Tibial artery (tissue), 4 donors: ENCODE measurements at regions not wholly inside any gene's neighbourhood (a gene's known extent, or its start where the extent isn't known, plus 50 kb on each side); places are given as distances from the start of the nearest gene placed in this dataset.
A peak's percentile ranks its signal among the peaks of the same experiment; 100 is the strongest.

Source experiments
- DNase-seq, 2 donors: peaks; one replicate each; pipeline ENCODE4 v3.0.0-alpha.2; 2019
- H3K27ac ChIP-seq, 2 donors: fragments of 200-600 bp; sonication (generic) in 1 of 2; 1 replicate in 1 of 2; 2 replicates in 1 of 2; pipeline ENCODE4 v1.5.1; 2018 to 2019; ENCODE audit warnings: mild to moderate bottlenecking in 1 of 2
- H3K27me3 ChIP-seq, 2 donors: fragments of 200-600 bp; sonication (generic) in 1 of 2; one replicate each; pipeline versions ENCODE4 v1.5.1 to v1.6.0; 2016 to 2019
- H3K36me3 ChIP-seq, 3 donors: fragments of 200-600 bp; sonication (generic) in 2 of 3; one replicate each; pipeline ENCODE4 v1.5.1; 2016 to 2019; ENCODE audit warnings: mild to moderate bottlenecking in 2 of 3
- H3K4me1 ChIP-seq, 4 donors: fragments of 200-600 bp; sonication (generic) in 2 of 4; 1 replicate in 3 of 4; 2 replicates in 1 of 4; pipeline ENCODE4 v1.5.1; 2016 to 2019
- H3K4me3 ChIP-seq, 2 donors: fragments of 200-600 bp; sonication (generic) in 1 of 2; 1 replicate in 1 of 2; 2 replicates in 1 of 2; pipeline ENCODE4 v1.5.1; 2018 to 2019; ENCODE audit warnings: mild to moderate bottlenecking in 2 of 2
- H3K9me3 ChIP-seq, 3 donors: fragments of 200-600 bp; sonication (generic) in 1 of 3; one replicate each; pipeline ENCODE4 v1.5.1; 2016 to 2019
- intact Hi-C: fragments of 100-400 bp; cut with DNase I; formaldehyde crosslinking; loops from one replicate; pipeline ENCODE4 v1.15.0; 2023; ENCODE audit warnings: low total_unique reads
- TF ChIP-seq, protein P1 (sequence below), 2 experiments: fragments of 200-600 bp in 1 of 2; fragments of 450-650 bp in 1 of 2; IDR thresholded peaks; one replicate each; pipeline ENCODE4 v1.5.1; 2017 to 2019; ENCODE audit warnings: antibody characterized with exemption in 2 of 2, mild to moderate bottlenecking in 1 of 2, moderate library complexity in 1 of 2

- DNase-seq, result no peak
- Histone ChIP-seq H3K36me3 (peaks cover 0 to 4% (median 0%) of the 10 kb centered on the region in 3 donors), H3K4me1 (no peaks in the 10 kb centered on the region), H3K27ac (no peak overlapping the region), H3K9me3 (peaks cover 0 to 32% (median 18%) of the 10 kb centered on the region in 3 donors), H3K27me3 (no peaks in the 10 kb centered on the region), H3K4me3 (no peak overlapping the region)
- intact Hi-C loops, result no loop called here
- TF ChIP-seq, protein P1, sequence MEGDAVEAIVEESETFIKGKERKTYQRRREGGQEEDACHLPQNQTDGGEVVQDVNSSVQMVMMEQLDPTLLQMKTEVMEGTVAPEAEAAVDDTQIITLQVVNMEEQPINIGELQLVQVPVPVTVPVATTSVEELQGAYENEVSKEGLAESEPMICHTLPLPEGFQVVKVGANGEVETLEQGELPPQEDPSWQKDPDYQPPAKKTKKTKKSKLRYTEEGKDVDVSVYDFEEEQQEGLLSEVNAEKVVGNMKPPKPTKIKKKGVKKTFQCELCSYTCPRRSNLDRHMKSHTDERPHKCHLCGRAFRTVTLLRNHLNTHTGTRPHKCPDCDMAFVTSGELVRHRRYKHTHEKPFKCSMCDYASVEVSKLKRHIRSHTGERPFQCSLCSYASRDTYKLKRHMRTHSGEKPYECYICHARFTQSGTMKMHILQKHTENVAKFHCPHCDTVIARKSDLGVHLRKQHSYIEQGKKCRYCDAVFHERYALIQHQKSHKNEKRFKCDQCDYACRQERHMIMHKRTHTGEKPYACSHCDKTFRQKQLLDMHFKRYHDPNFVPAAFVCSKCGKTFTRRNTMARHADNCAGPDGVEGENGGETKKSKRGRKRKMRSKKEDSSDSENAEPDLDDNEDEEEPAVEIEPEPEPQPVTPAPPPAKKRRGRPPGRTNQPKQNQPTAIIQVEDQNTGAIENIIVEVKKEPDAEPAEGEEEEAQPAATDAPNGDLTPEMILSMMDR (IDR thresholded peaks at IDR 0.05), result no peak
These were observed 197.6 kb upstream of the ARID1B start for GRCh38 chr6:156579564-156579963.

DNA sequence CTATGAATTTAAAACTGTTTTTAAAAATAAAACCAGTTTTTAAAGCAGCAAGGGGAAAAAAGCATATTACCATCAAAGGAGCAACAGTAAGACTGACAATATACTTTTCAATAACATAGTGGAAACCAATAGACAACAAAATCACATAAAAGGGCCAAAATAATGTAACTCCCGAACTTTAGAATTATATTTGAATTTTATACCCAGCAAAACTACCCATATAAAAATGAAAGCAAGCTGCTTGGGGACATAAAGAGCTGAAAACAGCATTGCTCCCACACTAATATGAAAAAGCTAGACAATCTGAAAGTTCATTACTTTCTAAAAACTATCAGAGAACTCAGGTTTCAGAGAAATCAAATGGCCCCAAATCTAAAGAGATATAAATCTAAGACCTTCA is 199.4 kb upstream of the ARID1B start:
- H3K27me3 ChIP-seq, result no peaks in the 10 kb centered on the region
- H3K4me1 ChIP-seq, result no peaks in the 10 kb centered on the region
- TF ChIP-seq, protein P1 (IDR thresholded peaks at IDR 0.05), result no peak
- no peak overlapping the region for H3K4me3 ChIP-seq
- peaks cover 0 to 32% (median 18%) of the 10 kb centered on the region in 3 donors for H3K9me3 ChIP-seq
- H3K36me3 ChIP-seq, result peaks cover 0 to 4% (median 0%) of the 10 kb centered on the region in 3 donors
- H3K27ac ChIP-seq, result no peak overlapping the region
- intact Hi-C loops, result no loop called here
- DNase-seq, result no peak

GRCh38 chr6:156575361-156575760 is 201.8 kb upstream of the ARID1B start:
- intact Hi-C loops, result no loop called here
- Histone ChIP-seq H3K4me3 (no peak overlapping the region), H3K9me3 (peaks cover 0 to 32% (median 18%) of the 10 kb centered on the region in 3 donors), H3K27ac (no peak overlapping the region), H3K27me3 (no peaks in the 10 kb centered on the region), H3K36me3 (peaks cover 0 to 4% (median 0%) of the 10 kb centered on the region in 3 donors), H3K4me1 (no peaks in the 10 kb centered on the region)
- DNase-seq, result no peak
- TF ChIP-seq, protein P1 (IDR thresholded peaks at IDR 0.05), result no peak

GRCh38 chr6:156564807-156565149 is 212.4 kb upstream of the ARID1B start:
- intact Hi-C loops, result loop anchor here (2.0 to 10.0 kb wide), 5 partner anchors 130 to 710 kb away; no protein-coding TSS in a partner anchor
- Histone ChIP-seq H3K27me3 (peaks cover 0 to 8% of the 10 kb centered on the region in 2 donors), H3K4me3 (no peak overlapping the region), H3K27ac (no peak overlapping the region), H3K4me1 (peaks cover 0 to 3% (median 0%) of the 10 kb centered on the region in 4 donors), H3K36me3 (no peaks in the 10 kb centered on the region), H3K9me3 (peaks cover 0 to 10% (median 7%) of the 10 kb centered on the region in 3 donors)
- TF ChIP-seq, protein P1 (IDR thresholded peaks at IDR 0.05), result no peak
- no peak for DNase-seq

GRCh38 chr6:156564127-156564806 is 212.9 kb upstream of the ARID1B start:
- peak; percentile 78 to 85 for DNase-seq
- peaks cover 0 to 6% of the 10 kb centered on the region in 2 donors for H3K27me3 ChIP-seq
- H3K4me3 ChIP-seq, result no peak overlapping the region
- H3K4me1 ChIP-seq, result peaks cover 0 to 3% (median 0%) of the 10 kb centered on the region in 4 donors
- TF ChIP-seq, protein P1 (IDR thresholded peaks at IDR 0.05), result peak; percentile 87 to 97
- no peaks in the 10 kb centered on the region for H3K36me3 ChIP-seq
- intact Hi-C loops, result loop anchor here (2.0 to 10.0 kb wide), 4 partner anchors 131 to 711 kb away; no protein-coding TSS in a partner anchor
- peaks cover 0 to 10% (median 7%) of the 10 kb centered on the region in 3 donors for H3K9me3 ChIP-seq
- H3K27ac ChIP-seq, result no peak overlapping the region
